DMS 273 (cell line): ENCODE measurements at regions not wholly inside any gene's neighbourhood (a gene's known extent, or its start where the extent isn't known, plus 50 kb on each side); places are given as distances from the start of the nearest gene placed in this dataset.
"Not testable (repeated sequence)": the region's sequence is repeated elsewhere in the genome, so short reads cannot be mapped to it uniquely, and the experiment has no call there.

Experiments
- DNase-seq: peaks from one replicate; lab custom pipeline; 2025; ENCODE audit not compliant: unreplicated experiment; lab: John Stamatoyannopoulos, UW

- DNase-seq, result no peak
Observed at GRCh38 chr12:118536306-118536906, 160.1 kb downstream of the SUDS3 start.

GRCh38 chr12:118537481-118537917, 161.1 kb downstream of the SUDS3 start:
- DNase-seq, result no peak

- DNase-seq, result no peak
Observed at GRCh38 chr12:118541071-118541470, 164.7 kb downstream of the SUDS3 start.

- no peak for DNase-seq
Observed at GRCh38 chr12:118541934-118542333, 165.6 kb downstream of the SUDS3 start.

GRCh38 chr12:118543651-118544050, 167.3 kb downstream of the SUDS3 start:
- DNase-seq, result no peak

GRCh38 chr12:118544569-118544968, 168.2 kb downstream of the SUDS3 start:
- DNase-seq, result no peak

GRCh38 chr12:118547606-118548005, 171.3 kb downstream of the SUDS3 start:
- DNase-seq, result not testable (repeated sequence)

- DNase-seq, result no peak
Observed at GRCh38 chr12:118548887-118549509, 172.6 kb downstream of the SUDS3 start.

GRCh38 chr12:118549510-118549980, 173.2 kb downstream of the SUDS3 start:
- no peak for DNase-seq

- DNase-seq, result no peak
Observed at GRCh38 chr12:118553856-118554504, 177.6 kb downstream of the SUDS3 start.

- no peak for DNase-seq
Observed at GRCh38 chr12:118558941-118559340, 182.6 kb downstream of the SUDS3 start.

GRCh38 chr12:118560733-118561132, 184.4 kb downstream of the SUDS3 start:
- no peak for DNase-seq

- no peak for DNase-seq
Observed at GRCh38 chr12:118571730-118572129, 195.4 kb downstream of the SUDS3 start.

GRCh38 chr12:118574288-118574687, 197.9 kb downstream of the SUDS3 start:
- no peak for DNase-seq

- DNase-seq, result no peak
Observed at GRCh38 chr12:118575730-118576129, 199.4 kb downstream of the SUDS3 start.

- DNase-seq, result no peak
Observed at GRCh38 chr12:118581371-118581770, 205.0 kb downstream of the SUDS3 start.

- no peak for DNase-seq
Observed at GRCh38 chr12:118582863-118583262, 206.5 kb downstream of the SUDS3 start.

GRCh38 chr12:118586433-118586832, 210.1 kb downstream of the SUDS3 start:
- no peak for DNase-seq

- no peak for DNase-seq
Observed at GRCh38 chr12:118589162-118589561, 212.8 kb downstream of the SUDS3 start.

- no peak for DNase-seq
Observed at GRCh38 chr12:118590406-118591150, 214.2 kb downstream of the SUDS3 start.

- DNase-seq, result no peak
Observed at GRCh38 chr12:118603610-118604361, 227.4 kb downstream of the SUDS3 start.
